Progenitor cell of endocrine pancreas (in vitro differentiated cells): ENCODE measurements at regions not wholly inside any gene's neighbourhood (a gene's known extent, or its start where the extent isn't known, plus 50 kb on each side); places are given as distances from the start of the nearest gene placed in this dataset.
A peak's percentile ranks its signal among the peaks of the same experiment; 100 is the strongest.

ENCODE experiments used
- DNase-seq: peaks from one replicate; pipeline ENCODE4 v3.0.0; 2021; ENCODE audit warnings: low spot score; ENCODE audit not compliant: unreplicated experiment
- H3K27ac Mint-ChIP-seq: 2 replicates; pipeline ENCODE4 v1.8.0; 2021; ENCODE audit warnings: mild to moderate bottlenecking, moderate library complexity, mixed read lengths
- H3K27me3 Mint-ChIP-seq: 2 replicates; pipeline ENCODE4 v1.8.0; 2021; ENCODE audit warnings: mixed read lengths
- H3K36me3 Mint-ChIP-seq: 2 replicates; pipeline ENCODE4 v1.8.0; 2022; ENCODE audit warnings: mixed read lengths; ENCODE audit not compliant: insufficient read depth
- H3K4me1 Mint-ChIP-seq: 2 replicates; pipeline ENCODE4 v1.8.0; 2021; ENCODE audit warnings: low read depth, mixed read lengths
- H3K4me3 Mint-ChIP-seq: 2 replicates; pipeline ENCODE4 v1.8.0; 2021; ENCODE audit warnings: low read depth, mild to moderate bottlenecking, moderate library complexity, mixed read lengths
- H3K9me3 Mint-ChIP-seq: 2 replicates; pipeline ENCODE4 v1.8.0; 2021; ENCODE audit warnings: low read depth, mixed read lengths
- CTCF ChIP-seq: fragments of 200-600 bp; sonication (generic); IDR thresholded peaks from one replicate; pipeline ENCODE4 v1.5.0; 2021; ENCODE audit warnings: antibody characterized with exemption, mild to moderate bottlenecking; ENCODE audit not compliant: unreplicated experiment

- H3K27ac Mint-ChIP-seq, result peak overlapping the region; percentile 92
- no peaks in the 10 kb centered on the region for H3K9me3 Mint-ChIP-seq
- H3K27me3 Mint-ChIP-seq, result peaks cover 18% of the 10 kb centered on the region
- DNase-seq, result no peak
- peaks cover 46% of the 10 kb centered on the region for H3K4me1 Mint-ChIP-seq
- TF ChIP-seq CTCF, result no peak
- H3K4me3 Mint-ChIP-seq, result no peak overlapping the region
- no peaks in the 10 kb centered on the region for H3K36me3 Mint-ChIP-seq
These were observed 179.7 kb downstream of the ACKR3 start for GRCh38 chr2:236749346-236749745.

GRCh38 chr2:236752096-236752495, 182.5 kb downstream of the ACKR3 start:
- Mint-ChIP-seq H3K4me3 (no peak overlapping the region), H3K9me3 (no peaks in the 10 kb centered on the region), H3K36me3 (no peaks in the 10 kb centered on the region), H3K27me3 (peaks cover 16% of the 10 kb centered on the region), H3K27ac (no peak overlapping the region), H3K4me1 (peaks cover 24% of the 10 kb centered on the region)
- TF ChIP-seq CTCF, result no peak
- DNase-seq, result no peak

DNA sequence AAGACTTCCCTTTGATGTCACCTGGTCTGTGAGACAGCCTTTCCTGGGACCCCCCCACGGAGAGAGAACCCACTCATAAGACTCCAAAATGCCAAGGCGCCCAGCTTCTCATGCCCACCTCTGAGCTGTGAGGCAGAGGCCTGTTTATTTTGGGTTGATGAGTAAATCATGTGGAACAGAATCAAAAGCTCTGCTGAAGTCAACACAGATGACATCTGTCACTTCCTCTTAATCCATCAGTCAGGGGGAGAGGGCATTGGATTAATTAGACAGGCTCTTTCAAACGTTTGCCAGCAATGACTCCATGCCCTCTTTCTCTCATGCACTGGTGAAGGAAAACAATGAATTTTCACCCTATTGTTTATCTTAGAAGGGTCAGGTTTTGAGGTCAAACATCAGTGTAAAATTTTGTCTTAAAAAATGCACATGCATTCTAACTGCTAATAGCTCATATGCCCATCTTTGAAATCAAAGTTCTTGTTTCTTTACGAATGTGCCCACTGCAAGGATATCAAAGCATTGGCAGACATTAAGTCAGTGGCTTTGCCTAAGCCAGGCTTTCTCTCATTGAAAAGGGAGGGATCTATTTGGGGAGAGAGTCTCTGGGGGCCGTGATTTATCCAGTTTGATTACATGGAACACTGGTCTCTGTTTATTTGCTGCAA, 184.1 kb downstream of the ACKR3 start:
- no peak for TF ChIP-seq CTCF
- DNase-seq, result no peak
- H3K36me3 Mint-ChIP-seq, result no peaks in the 10 kb centered on the region
- peaks cover 19% of the 10 kb centered on the region for H3K27me3 Mint-ChIP-seq
- no peak overlapping the region for H3K4me3 Mint-ChIP-seq
- no peak overlapping the region for H3K27ac Mint-ChIP-seq
- H3K9me3 Mint-ChIP-seq, result no peaks in the 10 kb centered on the region
- peaks cover 12% of the 10 kb centered on the region for H3K4me1 Mint-ChIP-seq

- Mint-ChIP-seq H3K9me3 (no peaks in the 10 kb centered on the region), H3K27ac (no peak overlapping the region), H3K4me3 (no peak overlapping the region), H3K4me1 (peaks cover 5% of the 10 kb centered on the region), H3K36me3 (no peaks in the 10 kb centered on the region), H3K27me3 (peaks cover 17% of the 10 kb centered on the region)
- TF ChIP-seq CTCF, result no peak
- no peak for DNase-seq
These were observed 184.8 kb downstream of the ACKR3 start for GRCh38 chr2:236754271-236754944.

DNA sequence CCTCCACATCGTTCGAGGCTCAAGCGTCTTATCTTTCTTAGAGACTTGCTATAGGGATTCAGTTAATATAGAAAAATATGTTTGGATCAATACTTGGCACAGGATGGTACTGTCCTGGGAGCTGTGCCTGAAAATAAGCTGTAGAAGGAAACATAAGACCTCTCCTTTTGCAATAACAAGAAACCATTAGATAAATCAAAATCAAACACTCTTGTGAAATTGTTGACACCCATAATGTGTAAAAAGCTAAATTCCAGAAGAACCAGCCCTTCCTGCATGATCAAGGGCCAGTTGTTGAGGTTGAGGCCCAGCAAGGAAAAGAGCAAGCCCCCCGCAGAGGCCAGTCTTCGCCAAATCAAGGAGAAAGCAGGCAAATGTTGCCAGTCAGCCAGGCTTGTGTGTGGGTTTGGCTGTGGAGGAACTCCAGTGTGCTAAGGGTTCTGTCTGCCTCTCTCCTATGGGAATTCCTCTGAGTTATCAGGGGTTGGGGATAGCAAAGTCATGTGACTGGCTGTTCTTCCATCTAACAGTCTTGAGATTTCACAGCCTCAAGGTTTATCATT, 185.7 kb downstream of the ACKR3 start:
- H3K4me1 Mint-ChIP-seq, result no peaks in the 10 kb centered on the region
- no peak for TF ChIP-seq CTCF
- H3K9me3 Mint-ChIP-seq, result no peaks in the 10 kb centered on the region
- no peaks in the 10 kb centered on the region for H3K36me3 Mint-ChIP-seq
- no peak overlapping the region for H3K4me3 Mint-ChIP-seq
- peaks cover 15% of the 10 kb centered on the region for H3K27me3 Mint-ChIP-seq
- no peak overlapping the region for H3K27ac Mint-ChIP-seq
- DNase-seq, result no peak
